Stomach (tissue), 8 donors: ENCODE measurements at regions not wholly inside any gene's neighbourhood (a gene's known extent, or its start where the extent isn't known, plus 50 kb on each side); places are given as distances from the start of the nearest gene placed in this dataset.

Experiments
- DNase-seq, 2 donors: peaks; one replicate each; pipeline versions ENCODE4 v3.0.0 to v3.0.0-alpha.2; 2013 to 2019
- H3K27ac ChIP-seq, 5 donors: fragments of 200-600 bp in 4 of 5; sonication (generic) in 4 of 5; one replicate each; pipeline ENCODE4 v1.5.1; 2013 to 2019; ENCODE audit warnings: mild to moderate bottlenecking in 1 of 5, moderate library complexity in 1 of 5
- H3K27me3 ChIP-seq, 3 donors: fragments of 200-600 bp; sonication (generic); one replicate each; pipeline ENCODE4 v1.5.1; 2017 to 2019; ENCODE audit warnings: mixed run types in 1 of 3
- H3K36me3 ChIP-seq, 4 donors: fragments of 200-600 bp; sonication (generic); 1 replicate in 3 of 4; 2 replicates in 1 of 4; pipeline ENCODE4 v1.5.1; 2016 to 2019
- H3K4me1 ChIP-seq, 4 donors: fragments of 200-600 bp; sonication (generic); one replicate each; pipeline ENCODE4 v1.5.1; 2016 to 2019
- H3K4me3 ChIP-seq, 4 donors: fragments of 200-600 bp; sonication (generic) in 3 of 4; one replicate each; pipeline ENCODE4 v1.5.1; 2016 to 2019; ENCODE audit warnings: mild to moderate bottlenecking in 1 of 4
- H3K9me3 ChIP-seq, 4 donors: fragments of 200-600 bp; sonication (generic); one replicate each; pipeline ENCODE4 v1.5.1; 2016 to 2019
- CTCF ChIP-seq, 7 experiments: fragments of 450-650 bp in 4 of 7; fragments of 200-600 bp in 3 of 7; sonication (generic) in 3 of 7; IDR thresholded peaks; one replicate each; pipeline ENCODE4 v1.5.1; 2016 to 2019; ENCODE audit warnings: antibody characterized with exemption in 7 of 7, control low read depth in 2 of 7, mild to moderate bottlenecking in 1 of 7
- EP300 ChIP-seq: sonication (generic); formaldehyde crosslinking; IDR thresholded peaks from one replicate; pipeline ENCODE4 v1.6.1; 2017; ENCODE audit warnings: antibody characterized with exemption
- POLR2A ChIP-seq, 4 donors: fragments of 450-650 bp; IDR thresholded peaks; one replicate each; pipeline ENCODE4 v1.6.1; 2016; ENCODE audit warnings: antibody characterized with exemption in 4 of 4, control low read depth in 2 of 4, mild to moderate bottlenecking in 1 of 4, moderate library complexity in 1 of 4
- POLR2AphosphoS5 ChIP-seq, 3 donors: sonication (generic); formaldehyde crosslinking; IDR thresholded peaks; one replicate each; pipeline ENCODE4 v1.6.1; 2016; ENCODE audit warnings: antibody characterized with exemption in 3 of 3
- WGBS, 5 donors: extraction: QIAGEN DNeasy Blood & Tissue Kit in 3 of 5; methylation state at CpG; one replicate each; pipeline versions ENCODE4 v1.1.5 to v1.1.7; 2013 to 2018; 5-methylcytosine and 5-hydroxymethylcytosine counted together
- intact Hi-C: fragments of 100-400 bp; cut with DNase I; formaldehyde crosslinking; loops from one replicate; pipeline ENCODE4 v1.15.1; 2023; ENCODE audit warnings: low total_unique reads
- donor health status: healthy with polysubstance abuse.
- donor health status: Bipolar disorder and iron deficiency.
- donor health status: healthy.

GRCh38 chr7:11290863-11291262, 317.2 kb downstream of the PHF14 start:
- no peaks in the 10 kb centered on the region for H3K36me3 ChIP-seq
- no peak for TF ChIP-seq POLR2AphosphoS5 (IDR thresholded peaks at IDR 0.05)
- TF ChIP-seq EP300 = no peak
- H3K27me3 ChIP-seq = no peaks in the 10 kb centered on the region
- no peaks in the 10 kb centered on the region for H3K9me3 ChIP-seq
- WGBS, 5 donors = 56 to 76% (median 63%) methylated on average over 3 of the region's 3 CpGs
- intact Hi-C loops = no loop called here
- H3K4me1 ChIP-seq = no peaks in the 10 kb centered on the region
- H3K4me3 ChIP-seq = no peak overlapping the region
- no peak overlapping the region for H3K27ac ChIP-seq
- DNase-seq = no peak

GRCh38 chr7:11294218-11294617, 320.5 kb downstream of the PHF14 start:
- no peak for DNase-seq
- no peaks in the 10 kb centered on the region for H3K27me3 ChIP-seq
- no peaks in the 10 kb centered on the region for H3K4me1 ChIP-seq
- 52 to 63% (median 56%) methylated on average over 2 of the region's 2 CpGs for WGBS, 5 donors
- H3K36me3 ChIP-seq = no peaks in the 10 kb centered on the region
- H3K4me3 ChIP-seq = no peak overlapping the region
- no peaks in the 10 kb centered on the region for H3K9me3 ChIP-seq
- intact Hi-C loops = no loop called here
- no peak overlapping the region for H3K27ac ChIP-seq
- TF ChIP-seq CTCF (IDR thresholded peaks at IDR 0.05) = no peak
- TF ChIP-seq POLR2A (IDR thresholded peaks at IDR 0.05) = no peak
- TF ChIP-seq EP300 = no peak
- no peak for TF ChIP-seq POLR2AphosphoS5 (IDR thresholded peaks at IDR 0.05)

- Histone ChIP-seq H3K4me3 (no peak overlapping the region), H3K36me3 (no peaks in the 10 kb centered on the region), H3K4me1 (no peaks in the 10 kb centered on the region), H3K9me3 (no peaks in the 10 kb centered on the region), H3K27me3 (no peaks in the 10 kb centered on the region), H3K27ac (no peak overlapping the region)
- no peak for DNase-seq
- TF ChIP-seq EP300 (no peak), CTCF (IDR thresholded peaks at IDR 0.05) (no peak), POLR2AphosphoS5 (IDR thresholded peaks at IDR 0.05) (no peak), POLR2A (IDR thresholded peaks at IDR 0.05) (no peak)
- 64 to 85% (median 76%) methylated on average over 4 of the region's 4 CpGs for WGBS, 5 donors
- intact Hi-C loops = no loop called here
Observed at GRCh38 chr7:11294965-11295364, 321.3 kb downstream of the PHF14 start.

- no peaks in the 10 kb centered on the region for H3K27me3 ChIP-seq
- intact Hi-C loops = no loop called here
- no peaks in the 10 kb centered on the region for H3K4me1 ChIP-seq
- H3K9me3 ChIP-seq = peaks cover 0 to 5% (median 0%) of the 10 kb centered on the region in 4 donors
- 73 to 84% (median 78%) methylated on average over 5 of the region's 5 CpGs for WGBS, 5 donors
- H3K27ac ChIP-seq = no peak overlapping the region
- no peaks in the 10 kb centered on the region for H3K36me3 ChIP-seq
- no peak for TF ChIP-seq POLR2A (IDR thresholded peaks at IDR 0.05)
- TF ChIP-seq CTCF (IDR thresholded peaks at IDR 0.05) = no peak
- no peak for TF ChIP-seq POLR2AphosphoS5 (IDR thresholded peaks at IDR 0.05)
- no peak for TF ChIP-seq EP300
- no peak overlapping the region for H3K4me3 ChIP-seq
- no peak for DNase-seq
Observed at GRCh38 chr7:11297126-11297625, 323.5 kb downstream of the PHF14 start.

GRCh38 chr7:11297764-11298163, 324.1 kb downstream of the PHF14 start:
- no peaks in the 10 kb centered on the region for H3K4me1 ChIP-seq
- intact Hi-C loops = no loop called here
- peaks cover 0 to 5% (median 0%) of the 10 kb centered on the region in 4 donors for H3K9me3 ChIP-seq
- no peaks in the 10 kb centered on the region for H3K27me3 ChIP-seq
- H3K27ac ChIP-seq = no peak overlapping the region
- TF ChIP-seq CTCF (IDR thresholded peaks at IDR 0.05) (no peak), EP300 (no peak), POLR2A (IDR thresholded peaks at IDR 0.05) (no peak), POLR2AphosphoS5 (IDR thresholded peaks at IDR 0.05) (no peak)
- H3K4me3 ChIP-seq = no peak overlapping the region
- no peaks in the 10 kb centered on the region for H3K36me3 ChIP-seq
- no peak for DNase-seq
